ENCODE measurements at regions not wholly inside any gene's neighbourhood (a gene's known extent, or its start where the extent isn't known, plus 50 kb on each side); places are given as distances from the start of the nearest gene placed in this dataset.

- no peaks in the 10 kb centered on the region for H3K36me3 ChIP-seq (ENCODE audit: insufficient read depth in 1 of 2, low read depth in 1 of 2)
- ATAC-seq (no peak), DNase-seq (no peak)
- no peak overlapping the region for H3K27ac ChIP-seq
- no peaks in the 10 kb centered on the region for H3K4me1 ChIP-seq
- peaks cover 0 to 5% (median 0%) of the 10 kb centered on the region in 3 donors for H3K27me3 ChIP-seq (ENCODE audit: insufficient read depth in 3 of 3, low read length in 2 of 3)
- no peak overlapping the region for H3K4me3 ChIP-seq
- 29 to 43% (median 40%) methylated on average over 6 of the region's 6 CpGs for WGBS, 3 donors
- no peak for TF ChIP-seq CTCF (IDR thresholded peaks at IDR 0.05)
- H3K9me3 ChIP-seq = no peaks in the 10 kb centered on the region
- intact Hi-C loops (cut with DNase I) = no loop called here
These were observed 197.9 kb downstream of the NXPE2 start for GRCh38 chr11:114876234-114876633.

- H3K27me3 ChIP-seq (ENCODE audit: insufficient read depth in 3 of 3, low read length in 2 of 3) = no peaks in the 10 kb centered on the region
- H3K4me3 ChIP-seq = no peak overlapping the region
- no peak for ATAC-seq
- no peak overlapping the region for H3K27ac ChIP-seq
- no peak for TF ChIP-seq CTCF (IDR thresholded peaks at IDR 0.05)
- intact Hi-C loops (cut with DNase I) = no loop called here
- no peaks in the 10 kb centered on the region for H3K36me3 ChIP-seq (ENCODE audit: insufficient read depth in 1 of 2, low read depth in 1 of 2)
- DNase-seq = no peak
- H3K9me3 ChIP-seq = no peaks in the 10 kb centered on the region
- no peaks in the 10 kb centered on the region for H3K4me1 ChIP-seq
These were observed 199.6 kb downstream of the NXPE2 start for GRCh38 chr11:114877976-114878375.

- no peak for ATAC-seq
- intact Hi-C loops (cut with DNase I) = no loop called here
These were observed 202.1 kb downstream of the NXPE2 start for GRCh38 chr11:114880442-114880841.

GRCh38 chr11:114883472-114883871, 205.1 kb downstream of the NXPE2 start:
- Histone ChIP-seq H3K27ac (no peak overlapping the region), H3K9me3 (no peaks in the 10 kb centered on the region), H3K4me1 (no peaks in the 10 kb centered on the region), H3K4me3 (no peak overlapping the region), H3K27me3 (ENCODE audit: insufficient read depth in 3 of 3, low read length in 2 of 3) (no peaks in the 10 kb centered on the region), H3K36me3 (ENCODE audit: insufficient read depth in 1 of 2, low read depth in 1 of 2) (no peaks in the 10 kb centered on the region)
- intact Hi-C loops (cut with DNase I) = no loop called here
- DNase-seq (no peak), ATAC-seq (peak in 2 of 4 donors; percentile 43 to 69)
- TF ChIP-seq CTCF (IDR thresholded peaks at IDR 0.05) = no peak
- WGBS, 3 donors = 65 to 72% (median 65%) methylated on average over 3 of the region's 3 CpGs

More at GRCh38 chr11:114880442-114880841, 202.1 kb downstream of the NXPE2 start:
- 39 to 47% (median 43%) methylated on average over 2 of the region's 2 CpGs for WGBS, 3 donors
- no peak for TF ChIP-seq CTCF (IDR thresholded peaks at IDR 0.05)
- H3K4me3 ChIP-seq = no peak overlapping the region
- DNase-seq = no peak
- H3K36me3 ChIP-seq (ENCODE audit: insufficient read depth in 1 of 2, low read depth in 1 of 2) = no peaks in the 10 kb centered on the region
- no peaks in the 10 kb centered on the region for H3K9me3 ChIP-seq
- no peaks in the 10 kb centered on the region for H3K4me1 ChIP-seq
- H3K27ac ChIP-seq = no peak overlapping the region
- no peaks in the 10 kb centered on the region for H3K27me3 ChIP-seq (ENCODE audit: insufficient read depth in 3 of 3, low read length in 2 of 3)

- H3K36me3 ChIP-seq (ENCODE audit: insufficient read depth in 1 of 2, low read depth in 1 of 2) = no peaks in the 10 kb centered on the region
- 58 to 69% (median 64%) methylated on average over 4 of the region's 4 CpGs for WGBS, 3 donors
- no peak for ATAC-seq
These were observed 208.4 kb downstream of the NXPE2 start for GRCh38 chr11:114886644-114887265.

More at GRCh38 chr11:114886644-114887265, 208.4 kb downstream of the NXPE2 start:
- DNase-seq = no peak
- Histone ChIP-seq H3K4me3 (no peak overlapping the region), H3K27me3 (ENCODE audit: insufficient read depth in 3 of 3, low read length in 2 of 3) (peaks cover 0 to 4% (median 0%) of the 10 kb centered on the region in 3 donors), H3K9me3 (no peaks in the 10 kb centered on the region), H3K4me1 (no peaks in the 10 kb centered on the region), H3K27ac (no peak overlapping the region)
- TF ChIP-seq CTCF (IDR thresholded peaks at IDR 0.05) = no peak
- intact Hi-C loops (cut with DNase I) = no loop called here

Data from psoas muscle (tissue), 7 donors.